Fibroblast of lung (primary cell): ENCODE measurements at regions not wholly inside any gene's neighbourhood (a gene's known extent, or its start where the extent isn't known, plus 50 kb on each side); places are given as distances from the start of the nearest gene placed in this dataset.
A peak's percentile ranks its signal among the peaks of the same experiment; 100 is the strongest.

Source experiments
- DNase-seq, 2 donors: peaks; one replicate each; pipeline versions ENCODE4 v3.0.0 to v3.0.0-alpha.2; 2010; ENCODE audit warnings: low read depth in 2 of 2
- H2AFZ ChIP-seq: 2 replicates; pipeline ENCODE4 v1.5.1; 2012; ENCODE audit warnings: low read length, control low read depth, inconsistent platforms
- H3K27ac ChIP-seq: 2 replicates; pipeline ENCODE4 v1.5.1; 2011; ENCODE audit warnings: low read length, control low read depth; ENCODE audit not compliant: insufficient read depth
- H3K27me3 ChIP-seq: 2 replicates; pipeline ENCODE4 v1.5.1; 2011; ENCODE audit warnings: mild to moderate bottlenecking, low read length; ENCODE audit not compliant: control insufficient read depth, insufficient read depth
- H3K36me3 ChIP-seq: 2 replicates; pipeline ENCODE4 v1.5.1; 2011; ENCODE audit warnings: low read length; ENCODE audit not compliant: control insufficient read depth, insufficient read depth
- H3K4me1 ChIP-seq: 2 replicates; pipeline ENCODE4 v1.5.1; 2011; ENCODE audit warnings: low read length; ENCODE audit not compliant: control insufficient read depth, insufficient read depth; ENCODE audit errors: extremely low read depth
- H3K4me2 ChIP-seq: 2 replicates; pipeline ENCODE4 v1.5.1; 2011; ENCODE audit warnings: low read length, control low read depth; ENCODE audit not compliant: insufficient read depth; ENCODE audit errors: extremely low read depth
- H3K4me3 ChIP-seq, 4 experiments: fragments of 200-600 bp in 1 of 4; sonication (generic) in 1 of 4; replicated peaks in 1 of 4; 2 replicates each; pipeline ENCODE4 v1.5.1; 2011 to 2016; ENCODE audit warnings: low read length in 4 of 4, low read depth in 3 of 4, mild to moderate bottlenecking in 3 of 4, control low read depth in 2 of 4, inconsistent platforms in 1 of 4, mixed read lengths in 1 of 4; ENCODE audit not compliant: insufficient read depth in 1 of 4; ENCODE audit errors: control extremely low read depth in 1 of 4
- H3K79me2 ChIP-seq: 2 replicates; pipeline ENCODE4 v1.5.1; 2012; ENCODE audit warnings: mild to moderate bottlenecking, low read length, inconsistent platforms; ENCODE audit not compliant: control insufficient read depth, insufficient read depth
- H3K9ac ChIP-seq: 2 replicates; pipeline ENCODE4 v1.5.1; 2011; ENCODE audit warnings: mild to moderate bottlenecking, low read length, control low read depth; ENCODE audit not compliant: insufficient read depth
- H3K9me3 ChIP-seq: 2 replicates; pipeline ENCODE4 v1.5.1; 2012; ENCODE audit warnings: low read depth, low read length; ENCODE audit not compliant: control insufficient read depth, insufficient read depth
- H4K20me1 ChIP-seq: 2 replicates; pipeline ENCODE4 v1.5.1; 2011; ENCODE audit warnings: low read length; ENCODE audit not compliant: control insufficient read depth, insufficient read depth; ENCODE audit errors: extremely low read depth
- EZH2 ChIP-seq: IDR thresholded peaks from 2 replicates; pipeline ENCODE4 v1.5.1; 2012; ENCODE audit warnings: low read length, control low read depth, mild to moderate bottlenecking; ENCODE audit errors: missing control alignments
- TF ChIP-seq, protein P1 (sequence below), 2 donors: IDR thresholded peaks in 1 of 2; conservative IDR thresholded peaks in 1 of 2; 1 replicate in 1 of 2; 2 replicates in 1 of 2; pipeline ENCODE4 v1.5.1; 2011 to 2012; ENCODE audit warnings: low read length in 2 of 2, control low read depth in 1 of 2, inconsistent platforms in 1 of 2, low read depth in 1 of 2, mild to moderate bottlenecking in 1 of 2

DNA sequence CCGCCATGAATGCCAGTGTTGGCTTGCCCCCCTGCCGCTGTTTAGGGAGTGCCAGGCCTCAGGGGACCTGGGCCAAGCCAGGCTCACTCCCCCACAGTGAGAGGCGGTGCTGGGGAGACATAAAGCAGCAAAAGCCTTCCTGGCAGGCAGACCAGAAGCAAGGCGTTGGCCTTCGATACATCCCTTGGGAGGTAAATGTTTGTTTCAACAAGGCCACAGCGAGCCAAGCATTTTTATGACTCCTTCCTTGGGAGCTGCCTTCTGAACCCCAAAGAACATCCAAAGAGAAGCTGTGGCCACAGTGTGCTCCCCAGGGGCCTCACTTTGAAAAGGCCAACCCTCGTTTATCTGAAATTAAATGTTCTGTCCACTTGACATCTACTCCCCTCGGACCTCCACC lies 119.7 kb upstream of the CIBAR2 start:
- Histone ChIP-seq H3K79me2 (peaks cover 1% of the 10 kb centered on the region), H3K4me2 (no peak overlapping the region)
- DNase-seq, result peak in 1 of 2 donors; percentile 66

GRCh38 chr16:85232369-85233142 lies 120.3 kb upstream of the CIBAR2 start:
- H3K4me1 ChIP-seq, result peaks cover 39% of the 10 kb centered on the region
- H3K27me3 ChIP-seq, result no peaks in the 10 kb centered on the region
- H3K9ac ChIP-seq, result no peak overlapping the region
- H3K9me3 ChIP-seq, result no peaks in the 10 kb centered on the region
- no peak overlapping the region for H3K4me2 ChIP-seq
- no peak for DNase-seq
- TF ChIP-seq, protein P1, sequence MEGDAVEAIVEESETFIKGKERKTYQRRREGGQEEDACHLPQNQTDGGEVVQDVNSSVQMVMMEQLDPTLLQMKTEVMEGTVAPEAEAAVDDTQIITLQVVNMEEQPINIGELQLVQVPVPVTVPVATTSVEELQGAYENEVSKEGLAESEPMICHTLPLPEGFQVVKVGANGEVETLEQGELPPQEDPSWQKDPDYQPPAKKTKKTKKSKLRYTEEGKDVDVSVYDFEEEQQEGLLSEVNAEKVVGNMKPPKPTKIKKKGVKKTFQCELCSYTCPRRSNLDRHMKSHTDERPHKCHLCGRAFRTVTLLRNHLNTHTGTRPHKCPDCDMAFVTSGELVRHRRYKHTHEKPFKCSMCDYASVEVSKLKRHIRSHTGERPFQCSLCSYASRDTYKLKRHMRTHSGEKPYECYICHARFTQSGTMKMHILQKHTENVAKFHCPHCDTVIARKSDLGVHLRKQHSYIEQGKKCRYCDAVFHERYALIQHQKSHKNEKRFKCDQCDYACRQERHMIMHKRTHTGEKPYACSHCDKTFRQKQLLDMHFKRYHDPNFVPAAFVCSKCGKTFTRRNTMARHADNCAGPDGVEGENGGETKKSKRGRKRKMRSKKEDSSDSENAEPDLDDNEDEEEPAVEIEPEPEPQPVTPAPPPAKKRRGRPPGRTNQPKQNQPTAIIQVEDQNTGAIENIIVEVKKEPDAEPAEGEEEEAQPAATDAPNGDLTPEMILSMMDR (conservative IDR thresholded peaks at IDR 0.05 in 1 of 2, IDR thresholded peaks at IDR 0.05 in 1 of 2; ENCODE audit: low read depth in 1 of 2, low read length in 2 of 2), result no peak
- no peak for TF ChIP-seq EZH2
- peak overlapping the region; percentile 30 for H3K27ac ChIP-seq
- no peak overlapping the region for H3K4me3 ChIP-seq
- H3K36me3 ChIP-seq, result peaks cover 4% of the 10 kb centered on the region
- no peaks in the 10 kb centered on the region for H4K20me1 ChIP-seq
- H3K79me2 ChIP-seq, result peaks cover 1% of the 10 kb centered on the region
- H2AFZ ChIP-seq, result no peak overlapping the region

More for the DNA sequence above, 119.7 kb upstream of the CIBAR2 start:
- Histone ChIP-seq H4K20me1 (no peaks in the 10 kb centered on the region), H2AFZ (no peak overlapping the region), H3K4me3 (no peak overlapping the region), H3K9ac (no peak overlapping the region), H3K4me1 (peaks cover 43% of the 10 kb centered on the region), H3K27me3 (no peaks in the 10 kb centered on the region), H3K9me3 (no peaks in the 10 kb centered on the region), H3K27ac (peak overlapping the region; percentile 30), H3K36me3 (peaks cover 4% of the 10 kb centered on the region)
- TF ChIP-seq, protein P1 (conservative IDR thresholded peaks at IDR 0.05 in 1 of 2, IDR thresholded peaks at IDR 0.05 in 1 of 2; ENCODE audit: low read depth in 1 of 2, low read length in 2 of 2), result no peak
- no peak for TF ChIP-seq EZH2

DNA sequence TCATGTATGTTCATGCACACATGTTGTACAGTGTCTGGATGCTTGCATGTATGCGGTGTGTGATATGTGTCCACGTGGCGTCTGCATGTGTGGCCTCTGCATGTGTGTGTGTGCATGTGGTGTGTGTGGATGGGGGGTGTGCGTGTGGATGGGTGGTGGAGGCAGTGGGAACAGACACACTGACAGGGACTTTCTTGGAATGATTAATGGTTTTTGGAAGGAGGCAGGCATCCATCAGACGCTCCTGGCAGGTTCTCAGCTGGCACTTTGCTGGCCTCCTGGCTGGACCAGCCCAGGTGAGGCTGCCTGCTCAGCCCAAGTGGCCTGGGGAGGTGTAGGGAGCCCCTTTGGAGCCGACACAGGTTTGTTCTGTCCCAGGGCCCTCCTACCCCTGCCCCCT lies 121.2 kb upstream of the CIBAR2 start:
- peaks cover 4% of the 10 kb centered on the region for H3K36me3 ChIP-seq
- no peak overlapping the region for H3K4me3 ChIP-seq
- H3K27ac ChIP-seq, result no peak overlapping the region
- no peaks in the 10 kb centered on the region for H4K20me1 ChIP-seq
- H3K9me3 ChIP-seq, result no peaks in the 10 kb centered on the region
- peaks cover 1% of the 10 kb centered on the region for H3K79me2 ChIP-seq
- peaks cover 38% of the 10 kb centered on the region for H3K4me1 ChIP-seq
- H3K9ac ChIP-seq, result no peak overlapping the region
- H3K4me2 ChIP-seq, result no peak overlapping the region
- TF ChIP-seq EZH2, result no peak
- TF ChIP-seq, protein P1 (conservative IDR thresholded peaks at IDR 0.05 in 1 of 2, IDR thresholded peaks at IDR 0.05 in 1 of 2; ENCODE audit: low read depth in 1 of 2, low read length in 2 of 2), result no peak
- no peak overlapping the region for H2AFZ ChIP-seq
- DNase-seq, result no peak
- H3K27me3 ChIP-seq, result no peaks in the 10 kb centered on the region
